NCI-H1048 (cell line): ENCODE measurements at regions not wholly inside any gene's neighbourhood (a gene's known extent, or its start where the extent isn't known, plus 50 kb on each side); places are given as distances from the start of the nearest gene placed in this dataset.
A peak's percentile ranks its signal among the peaks of the same experiment; 100 is the strongest.
"Not testable (repeated sequence)": the region's sequence is repeated elsewhere in the genome, so short reads cannot be mapped to it uniquely, and the experiment has no call there.

ENCODE experiments used
- DNase-seq: peaks from one replicate; lab custom pipeline; 2025; lab: John Stamatoyannopoulos, UW

GRCh38 chr7:63856466-63856865, 142.2 kb upstream of the ZNF722 start:
- DNase-seq = not testable (repeated sequence)

- DNase-seq = no peak
These were observed 131.5 kb upstream of the ZNF722 start for GRCh38 chr7:63867127-63867526.

- not testable (repeated sequence) for DNase-seq
These were observed 124.4 kb upstream of the ZNF722 start for GRCh38 chr7:63874242-63874641.

GRCh38 chr7:63876707-63877322, 121.8 kb upstream of the ZNF722 start:
- DNase-seq = no peak

GRCh38 chr7:63887031-63887430, 111.6 kb upstream of the ZNF722 start:
- DNase-seq = no peak

GRCh38 chr7:63899691-63900393, 98.8 kb upstream of the ZNF722 start:
- DNase-seq = no peak

GRCh38 chr7:63900394-63901203, 98.0 kb upstream of the ZNF722 start:
- DNase-seq = peak; percentile 71

GRCh38 chr7:63901204-63901506, 97.5 kb upstream of the ZNF722 start:
- DNase-seq = not testable (repeated sequence)

GRCh38 chr7:63918986-63919385, 79.7 kb upstream of the ZNF722 start:
- DNase-seq = no peak

GRCh38 chr7:63925262-63925625, 73.4 kb upstream of the ZNF722 start:
- DNase-seq = no peak

GRCh38 chr7:63925626-63926460, 72.8 kb upstream of the ZNF722 start:
- peak; percentile 27 for DNase-seq

- DNase-seq = no peak
These were observed 71.4 kb upstream of the ZNF722 start for GRCh38 chr7:63927261-63927660.

GRCh38 chr7:63931057-63931600, 67.5 kb upstream of the ZNF722 start:
- DNase-seq = no peak

GRCh38 chr7:63931985-63932577, 66.6 kb upstream of the ZNF722 start:
- DNase-seq = no peak
